SK-N-SH treated with all-trans-retinoic acid at 6 μM for 48 hours (cell line): ENCODE measurements at regions not wholly inside any gene's neighbourhood (a gene's known extent, or its start where the extent isn't known, plus 50 kb on each side); places are given as distances from the start of the nearest gene placed in this dataset.
A peak's percentile ranks its signal among the peaks of the same experiment; 100 is the strongest.

Experiments used
- ARNTL ChIP-seq: fragments of 450-650 bp; formaldehyde crosslinking; IDR thresholded peaks from 2 replicates; pipeline ENCODE4 v1.5.0; 2020; ENCODE audit warnings: low read depth, mild to moderate bottlenecking, moderate library complexity, borderline replicate concordance
- BACH2 ChIP-seq: fragments of 250-450 bp; sonication (Bioruptor Pico); IDR thresholded peaks from 2 replicates; pipeline ENCODE4 v1.9.0; 2021; ENCODE audit warnings: mild to moderate bottlenecking, borderline replicate concordance
- CREB5 ChIP-seq: fragments of 250-450 bp; sonication (Bioruptor Pico); IDR thresholded peaks from 2 replicates; pipeline ENCODE4 v1.5.1; 2020; ENCODE audit warnings: low read depth, mild to moderate bottlenecking, moderate library complexity
- RARB ChIP-seq: fragments of 250-450 bp; sonication (Bioruptor Pico); IDR thresholded peaks from 2 replicates; pipeline ENCODE4 v1.8.0; 2021; ENCODE audit warnings: mild to moderate bottlenecking, moderate library complexity
- TSHZ2 ChIP-seq: fragments of 250-450 bp; sonication (Bioruptor Pico); IDR thresholded peaks from 2 replicates; pipeline ENCODE4 v1.5.0; 2020; ENCODE audit warnings: mild to moderate bottlenecking, moderate library complexity
- ZNF565 ChIP-seq: fragments of 450-650 bp; formaldehyde crosslinking; conservative IDR thresholded peaks from 2 replicates; pipeline ENCODE4 v1.5.0; 2020; ENCODE audit warnings: low read depth, mild to moderate bottlenecking, moderate library complexity

- no peak for TF ChIP-seq BACH2 (CRISPR knock-in tag)
- TF ChIP-seq ARNTL (CRISPR knock-in tag), result no peak
- TF ChIP-seq TSHZ2 (CRISPR knock-in tag), result 0 out of 2 replicates have a peak, but pooled peaks have one; percentile 11
- TF ChIP-seq ZNF565 (CRISPR knock-in tag), result no peak
- no peak for TF ChIP-seq RARB (CRISPR knock-in tag)
- no peak for TF ChIP-seq CREB5 (CRISPR knock-in tag)
These were observed 1063.4 kb upstream of the GHITM start for GRCh38 chr10:83075815-83076355.
